K562 (cell line): ENCODE measurements at regions not wholly inside any gene's neighbourhood (a gene's known extent, or its start where the extent isn't known, plus 50 kb on each side); places are given as distances from the start of the nearest gene placed in this dataset.

Experiments
- EP300 ChIP-seq: IDR thresholded peaks from 2 replicates; pipeline ENCODE4 v1.6.1; 2012; ENCODE audit warnings: low read length, improper control_type of control experiment
- NCOA6 ChIP-seq: fragments of 450-650 bp; IDR thresholded peaks from 2 replicates; pipeline ENCODE4 v1.6.1; 2017; ENCODE audit warnings: mild to moderate bottlenecking
- SMC3 ChIP-seq: conservative IDR thresholded peaks from 2 replicates; pipeline ENCODE4 v1.6.1; 2011; ENCODE audit warnings: low read depth, low read length, improper control_type of control experiment; ENCODE audit not compliant: insufficient read depth
- SP2 ChIP-seq: IDR thresholded peaks from 2 replicates; pipeline ENCODE4 v1.6.1; 2011; ENCODE audit warnings: mild to moderate bottlenecking, low read depth, low read length, moderate library complexity; ENCODE audit not compliant: poor library complexity, severe bottlenecking; ENCODE audit errors: extremely low read depth
- ZNF24 ChIP-seq: fragments of 450-650 bp; IDR thresholded peaks from 2 replicates; pipeline ENCODE4 v1.6.1; 2016
- TF ChIP-seq, protein P1 (sequence below), 2 experiments: fragments of 200-800 bp in 1 of 2; sonication (Bioruptor generic) in 1 of 2; sonication (generic) in 1 of 2; formaldehyde crosslinking in 1 of 2; IDR thresholded peaks in 1 of 2; conservative IDR thresholded peaks in 1 of 2; 2 replicates each; pipeline versions ENCODE4 v1.5.0 to v1.6.1; 2016 to 2020; ENCODE audit warnings: missing compliant biosample characterization in 1 of 2, missing genetic modification characterization in 1 of 2, missing genetic modification reagents in 1 of 2
- TF ChIP-seq, protein P2 (sequence below): sonication (generic); formaldehyde crosslinking; IDR thresholded peaks from 2 replicates; pipeline ENCODE4 v1.9.0; 2022; ENCODE audit warnings: mild to moderate bottlenecking, missing genetic modification reagents
- TF ChIP-seq, protein P3 (sequence below), 2 experiments: fragments of 450-650 bp; IDR thresholded peaks; 2 replicates each; pipeline ENCODE4 v1.6.1; 2016

DNA sequence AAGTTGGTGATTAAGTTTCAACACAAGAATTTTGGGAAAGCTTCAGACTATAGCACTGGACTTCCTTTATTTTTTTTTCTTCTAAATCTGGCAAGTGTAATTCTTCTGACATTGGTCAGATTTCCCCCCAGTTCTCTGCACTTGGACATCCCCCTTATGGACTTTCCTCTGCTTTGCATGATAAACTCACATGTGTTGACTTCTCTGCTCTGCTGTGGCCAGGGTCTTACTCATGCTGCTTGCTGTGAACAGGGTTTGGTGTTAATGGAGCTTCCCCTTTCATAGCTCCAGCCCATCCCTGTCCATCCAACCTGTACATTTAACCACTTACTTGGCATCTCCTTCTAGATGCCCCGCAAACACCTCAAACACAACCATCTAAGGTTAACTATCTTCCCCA lies 70.5 kb upstream of the SPATA13 start:
- TF ChIP-seq, protein P1, sequence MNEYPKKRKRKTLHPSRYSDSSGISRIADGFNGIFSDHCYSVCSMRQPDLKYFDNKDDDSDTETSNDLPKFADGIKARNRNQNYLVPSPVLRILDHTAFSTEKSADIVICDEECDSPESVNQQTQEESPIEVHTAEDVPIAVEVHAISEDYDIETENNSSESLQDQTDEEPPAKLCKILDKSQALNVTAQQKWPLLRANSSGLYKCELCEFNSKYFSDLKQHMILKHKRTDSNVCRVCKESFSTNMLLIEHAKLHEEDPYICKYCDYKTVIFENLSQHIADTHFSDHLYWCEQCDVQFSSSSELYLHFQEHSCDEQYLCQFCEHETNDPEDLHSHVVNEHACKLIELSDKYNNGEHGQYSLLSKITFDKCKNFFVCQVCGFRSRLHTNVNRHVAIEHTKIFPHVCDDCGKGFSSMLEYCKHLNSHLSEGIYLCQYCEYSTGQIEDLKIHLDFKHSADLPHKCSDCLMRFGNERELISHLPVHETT (CRISPR knock-in tag; conservative IDR thresholded peaks at IDR 0.05 in 1 of 2, IDR thresholded peaks at IDR 0.05 in 1 of 2) = no peak
- TF ChIP-seq SP2 = no peak
- TF ChIP-seq, protein P2, sequence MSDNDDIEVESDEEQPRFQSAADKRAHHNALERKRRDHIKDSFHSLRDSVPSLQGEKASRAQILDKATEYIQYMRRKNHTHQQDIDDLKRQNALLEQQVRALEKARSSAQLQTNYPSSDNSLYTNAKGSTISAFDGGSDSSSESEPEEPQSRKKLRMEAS (CRISPR knock-in tag) = no peak
- TF ChIP-seq, protein P3, sequence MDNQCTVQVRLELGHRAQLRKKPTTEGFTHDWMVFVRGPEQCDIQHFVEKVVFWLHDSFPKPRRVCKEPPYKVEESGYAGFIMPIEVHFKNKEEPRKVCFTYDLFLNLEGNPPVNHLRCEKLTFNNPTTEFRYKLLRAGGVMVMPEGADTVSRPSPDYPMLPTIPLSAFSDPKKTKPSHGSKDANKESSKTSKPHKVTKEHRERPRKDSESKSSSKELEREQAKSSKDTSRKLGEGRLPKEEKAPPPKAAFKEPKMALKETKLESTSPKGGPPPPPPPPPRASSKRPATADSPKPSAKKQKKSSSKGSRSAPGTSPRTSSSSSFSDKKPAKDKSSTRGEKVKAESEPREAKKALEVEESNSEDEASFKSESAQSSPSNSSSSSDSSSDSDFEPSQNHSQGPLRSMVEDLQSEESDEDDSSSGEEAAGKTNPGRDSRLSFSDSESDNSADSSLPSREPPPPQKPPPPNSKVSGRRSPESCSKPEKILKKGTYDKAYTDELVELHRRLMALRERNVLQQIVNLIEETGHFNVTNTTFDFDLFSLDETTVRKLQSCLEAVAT (IDR thresholded peaks at IDR 0.05) = no peak
- no peak for TF ChIP-seq ZNF24
- TF ChIP-seq EP300 = no peak
- no peak for TF ChIP-seq SMC3
- TF ChIP-seq NCOA6 = no peak
